H9 (cell line): ENCODE measurements at regions not wholly inside any gene's neighbourhood (a gene's known extent, or its start where the extent isn't known, plus 50 kb on each side); places are given as distances from the start of the nearest gene placed in this dataset.

Experiments used
- DNase-seq: peaks from one replicate; pipeline ENCODE4 v3.0.0-alpha.2; 2017
- H2AFZ ChIP-seq: one replicate; pipeline ENCODE4 v1.6.1; 2013; ENCODE audit warnings: mild to moderate bottlenecking, low read length, control low read depth, moderate library complexity
- H2AK5ac ChIP-seq: 2 replicates; pipeline ENCODE4 v1.6.1; 2013; ENCODE audit warnings: low read length, control low read depth, mixed read lengths; ENCODE audit not compliant: insufficient read length
- H2BK120ac ChIP-seq: one replicate; pipeline ENCODE4 v1.6.1; 2013; ENCODE audit warnings: low read depth, mild to moderate bottlenecking, low read length, control low read depth, inconsistent platforms; ENCODE audit not compliant: poor library complexity, severe bottlenecking
- H2BK12ac ChIP-seq: 2 replicates; pipeline ENCODE4 v1.6.1; 2013; ENCODE audit warnings: low read length, control low read depth, mixed read lengths, low read depth; ENCODE audit not compliant: insufficient read length
- H2BK15ac ChIP-seq: 2 replicates; pipeline ENCODE4 v1.6.1; 2013; ENCODE audit warnings: low read depth, low read length, control low read depth
- H2BK20ac ChIP-seq: one replicate; pipeline ENCODE4 v1.6.1; 2013; ENCODE audit warnings: low read depth, mild to moderate bottlenecking, low read length, control low read depth, inconsistent platforms; ENCODE audit not compliant: poor library complexity, severe bottlenecking
- H2BK5ac ChIP-seq: 2 replicates; pipeline ENCODE4 v1.6.1; 2013; ENCODE audit warnings: low read length, control low read depth, mixed read lengths; ENCODE audit not compliant: insufficient read length
- H3K14ac ChIP-seq: 2 replicates; pipeline ENCODE4 v1.6.1; 2013; ENCODE audit warnings: low read length, control low read depth; ENCODE audit not compliant: insufficient read depth
- H3K18ac ChIP-seq: 2 replicates; pipeline ENCODE4 v1.6.1; 2013; ENCODE audit warnings: low read depth, mild to moderate bottlenecking, mixed read lengths, low read length, control low read depth; ENCODE audit not compliant: insufficient read length
- H3K23ac ChIP-seq: 2 replicates; pipeline ENCODE4 v1.6.1; 2013; ENCODE audit warnings: low read length, control low read depth, mixed read lengths, low read depth; ENCODE audit not compliant: insufficient read length
- H3K23me2 ChIP-seq: 2 replicates; pipeline ENCODE4 v1.6.1; 2013; ENCODE audit warnings: low read depth, mild to moderate bottlenecking, mixed read lengths, low read length, control low read depth; ENCODE audit not compliant: insufficient read length, poor library complexity, severe bottlenecking
- H3K27ac ChIP-seq: 2 replicates; pipeline ENCODE4 v1.5.1; 2013; ENCODE audit warnings: low read length, control low read depth, mixed read lengths, low read depth; ENCODE audit not compliant: insufficient read length
- H3K27me3 ChIP-seq: 2 replicates; pipeline ENCODE4 v1.6.1; 2013; ENCODE audit warnings: low read length, control low read depth, inconsistent platforms; ENCODE audit not compliant: insufficient read depth
- H3K4ac ChIP-seq: 2 replicates; pipeline ENCODE4 v1.6.1; 2013; ENCODE audit warnings: low read depth, mild to moderate bottlenecking, control low read depth, inconsistent platforms, low read length, moderate library complexity
- H3K4me1 ChIP-seq: 2 replicates; pipeline ENCODE4 v1.6.1; 2013; ENCODE audit warnings: low read length, control low read depth, inconsistent platforms; ENCODE audit not compliant: insufficient read depth
- H3K4me2 ChIP-seq: 2 replicates; pipeline ENCODE4 v1.6.1; 2013; ENCODE audit warnings: low read length, control low read depth, mixed read lengths; ENCODE audit not compliant: insufficient read length, insufficient read depth
- H3K56ac ChIP-seq: 2 replicates; pipeline ENCODE4 v1.6.1; 2013; ENCODE audit warnings: low read depth, mild to moderate bottlenecking, mixed read lengths, low read length, control low read depth; ENCODE audit not compliant: insufficient read length
- H3K79me1 ChIP-seq: 2 replicates; pipeline ENCODE4 v1.6.1; 2013; ENCODE audit warnings: low read depth, mild to moderate bottlenecking, moderate library complexity, low read length, control low read depth, inconsistent platforms; ENCODE audit not compliant: insufficient read depth, poor library complexity, severe bottlenecking
- H3K79me2 ChIP-seq: 2 replicates; pipeline ENCODE4 v1.6.1; 2013; ENCODE audit warnings: low read length, control low read depth, inconsistent platforms; ENCODE audit not compliant: insufficient read depth
- H3K9ac ChIP-seq: 2 replicates; pipeline ENCODE4 v1.6.1; 2013; ENCODE audit warnings: low read length, control low read depth, mixed read lengths; ENCODE audit not compliant: insufficient read length; ENCODE audit errors: extremely low read depth
- H3K9me3 ChIP-seq: one replicate; pipeline ENCODE4 v1.6.1; 2013; ENCODE audit warnings: low read depth, low read length, inconsistent platforms; ENCODE audit not compliant: control insufficient read depth
- H3T11ph ChIP-seq: one replicate; pipeline ENCODE4 v1.6.1; 2013; ENCODE audit warnings: mild to moderate bottlenecking, low read length, control low read depth, inconsistent platforms
- H4K20me1 ChIP-seq: one replicate; pipeline ENCODE4 v1.6.1; 2013; ENCODE audit not compliant: control insufficient read depth, insufficient read length, insufficient read depth
- H4K5ac ChIP-seq: 2 replicates; pipeline ENCODE4 v1.6.1; 2013; ENCODE audit warnings: low read depth, mild to moderate bottlenecking, mixed read lengths, low read length, control low read depth; ENCODE audit not compliant: insufficient read length
- H4K8ac ChIP-seq: replicated peaks from 2 replicates; pipeline ENCODE4 v1.6.1; 2013; ENCODE audit warnings: low read length, control low read depth, mixed read lengths, low read depth; ENCODE audit not compliant: insufficient read length
- H4K91ac ChIP-seq: 2 replicates; pipeline ENCODE4 v1.6.1; 2013; ENCODE audit warnings: low read depth, mild to moderate bottlenecking, moderate library complexity, mixed read lengths, low read length, control low read depth; ENCODE audit not compliant: insufficient read length
- H3K27ac Mint-ChIP-seq, 3 experiments: 2 replicates in 2 of 3; 3 replicates in 1 of 3; pipeline ENCODE4 v1.8.0; 2020 to 2021; ENCODE audit warnings: mixed read lengths in 3 of 3, mild to moderate bottlenecking in 1 of 3, moderate library complexity in 1 of 3
- H3K27me3 Mint-ChIP-seq: 2 replicates; pipeline ENCODE4 v1.8.0; 2021; ENCODE audit warnings: low read depth, mild to moderate bottlenecking, moderate library complexity, mixed read lengths
- H3K36me3 Mint-ChIP-seq, 3 experiments: 2 replicates in 2 of 3; 3 replicates in 1 of 3; pipeline ENCODE4 v1.8.0; 2020 to 2021; ENCODE audit warnings: low read depth in 3 of 3, mixed read lengths in 3 of 3; ENCODE audit not compliant: insufficient read depth in 1 of 3
- H3K4me1 Mint-ChIP-seq, 2 experiments: 2 replicates each; pipeline ENCODE4 v1.8.0; 2020; ENCODE audit warnings: mixed read lengths in 2 of 2
- H3K4me3 Mint-ChIP-seq, 2 experiments: 2 replicates in 1 of 2; 3 replicates in 1 of 2; pipeline ENCODE4 v1.8.0; 2020 to 2021; ENCODE audit warnings: mild to moderate bottlenecking in 2 of 2, mixed read lengths in 2 of 2, moderate library complexity in 1 of 2
- H3K9me3 Mint-ChIP-seq, 2 experiments: 2 replicates in 1 of 2; 3 replicates in 1 of 2; pipeline ENCODE4 v1.8.0; 2020; ENCODE audit warnings: mild to moderate bottlenecking in 2 of 2, mixed read lengths in 2 of 2, moderate library complexity in 1 of 2
- CTCF ChIP-seq: fragments of 200-600 bp; sonication (generic); conservative IDR thresholded peaks from 3 replicates; pipeline ENCODE4 v1.8.0; 2021; ENCODE audit warnings: antibody characterized with exemption, mild to moderate bottlenecking
- WGBS: extraction: QIAGEN DNeasy Blood & Tissue Kit; methylation state at CpG from one replicate; pipeline ENCODE4 v1.1.7; 2013; ENCODE audit warnings: missing lambda C conversion rate, low lambda C conversion rate, mixed read lengths; ENCODE audit not compliant: insufficient read length; ENCODE audit errors: extremely low coverage; 5-methylcytosine and 5-hydroxymethylcytosine counted together

DNA sequence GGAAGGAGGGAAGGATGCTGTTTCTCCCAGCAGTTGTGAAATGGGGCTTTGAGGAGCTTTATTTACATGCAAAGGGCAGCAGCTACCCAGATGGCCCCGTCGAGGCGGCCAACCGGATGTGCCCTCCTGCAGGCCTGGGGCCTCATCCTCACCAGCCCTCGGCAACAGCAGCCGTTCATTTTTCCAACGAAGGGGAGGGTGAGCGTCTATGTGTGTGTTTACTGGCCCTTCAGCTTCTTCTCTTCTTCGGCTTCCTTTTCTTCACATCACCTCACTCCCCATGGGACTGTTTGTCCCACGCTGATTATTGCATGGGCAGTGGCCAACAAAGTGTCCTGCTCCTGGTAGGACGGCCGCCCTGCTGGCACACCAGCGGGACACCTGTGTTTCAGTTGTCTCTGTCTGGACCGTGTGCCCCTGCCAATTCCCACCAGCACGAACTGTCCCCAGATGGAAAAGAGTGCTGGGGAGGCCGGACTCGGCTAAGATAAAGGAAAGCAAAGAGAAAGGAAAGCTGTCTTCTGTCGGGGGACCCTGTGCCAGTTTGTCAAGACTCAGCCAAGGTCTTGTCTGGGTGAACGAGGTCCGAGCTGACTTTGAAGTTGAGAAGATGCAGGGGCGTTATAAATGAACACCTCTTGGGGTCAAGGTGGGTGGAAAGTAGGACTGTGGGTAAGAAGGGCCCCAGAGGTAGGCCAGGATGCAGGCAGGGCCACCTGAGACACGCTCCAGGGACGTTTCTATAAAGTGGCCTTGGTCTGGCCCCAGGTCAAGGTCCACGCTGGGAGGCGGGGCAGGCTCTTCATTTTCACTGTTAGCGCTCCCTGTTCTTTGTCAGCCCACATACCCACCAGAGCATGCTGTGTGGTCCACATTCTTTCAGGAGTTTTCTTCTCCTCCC is 57.0 kb downstream of the FAM50B start:
- Histone ChIP-seq H3K23me2 (no peaks in the 10 kb centered on the region), H2BK12ac (no peak overlapping the region), H3K9me3 (no peaks in the 10 kb centered on the region), H4K5ac (peak overlapping the region; percentile 27), H3K18ac (peak overlapping the region; percentile 17), H4K91ac (no peak overlapping the region), H3K56ac (no peak overlapping the region), H2AK5ac (peak overlapping the region; percentile 59), H3K4ac (no peak overlapping the region), H3K27ac (no peak overlapping the region), H2BK20ac (no peak overlapping the region), H3K14ac (peak overlapping the region; percentile 61), H2BK5ac (peak overlapping the region; percentile 26), H3K27me3 (no peaks in the 10 kb centered on the region), H4K8ac (no peak overlapping the region), H2BK15ac (0 out of 2 replicates have a peak overlapping the region, but pooled peaks have one; percentile 16), H3K4me1 (peaks cover 11% of the 10 kb centered on the region), H2BK120ac (no peak overlapping the region), H4K20me1 (no peaks in the 10 kb centered on the region), H3K4me2 (no peak overlapping the region), H3K23ac (no peak overlapping the region), H3T11ph (no peak overlapping the region), H3K79me2 (no peaks in the 10 kb centered on the region), H3K9ac (no peak overlapping the region), H2AFZ (no peak overlapping the region), H3K79me1 (no peaks in the 10 kb centered on the region)
- H3K27ac Mint-ChIP-seq, result peak overlapping the region in 2 of 3 experiments; percentile 53 to 68; a peak in 4 of 7 replicates
- TF ChIP-seq CTCF, result no peak
- H3K36me3 Mint-ChIP-seq, result no peaks in the 10 kb centered on the region
- WGBS, result no CpG with 5 or more reads among the region's 26 CpGs
- H3K4me3 Mint-ChIP-seq, result peak overlapping the region in 1 of 2 experiments; percentile 21; a peak in 1 of 5 replicates
- no peaks in the 10 kb centered on the region; a peak in 1 of 5 replicates for H3K9me3 Mint-ChIP-seq
- peaks cover 3% of the 10 kb centered on the region for H3K27me3 Mint-ChIP-seq
- DNase-seq, result peak; percentile 65
- H3K4me1 Mint-ChIP-seq, result peaks cover 48 to 53% of the 10 kb centered on the region in 2 experiments
